IPS-NIHi11 (cell line): ENCODE measurements at regions not wholly inside any gene's neighbourhood (a gene's known extent, or its start where the extent isn't known, plus 50 kb on each side); places are given as distances from the start of the nearest gene placed in this dataset.

Experiments used
- DNase-seq: peaks from one replicate; pipeline ENCODE4 v3.0.0; 2012; ENCODE audit warnings: mixed read lengths, low spot score

DNA sequence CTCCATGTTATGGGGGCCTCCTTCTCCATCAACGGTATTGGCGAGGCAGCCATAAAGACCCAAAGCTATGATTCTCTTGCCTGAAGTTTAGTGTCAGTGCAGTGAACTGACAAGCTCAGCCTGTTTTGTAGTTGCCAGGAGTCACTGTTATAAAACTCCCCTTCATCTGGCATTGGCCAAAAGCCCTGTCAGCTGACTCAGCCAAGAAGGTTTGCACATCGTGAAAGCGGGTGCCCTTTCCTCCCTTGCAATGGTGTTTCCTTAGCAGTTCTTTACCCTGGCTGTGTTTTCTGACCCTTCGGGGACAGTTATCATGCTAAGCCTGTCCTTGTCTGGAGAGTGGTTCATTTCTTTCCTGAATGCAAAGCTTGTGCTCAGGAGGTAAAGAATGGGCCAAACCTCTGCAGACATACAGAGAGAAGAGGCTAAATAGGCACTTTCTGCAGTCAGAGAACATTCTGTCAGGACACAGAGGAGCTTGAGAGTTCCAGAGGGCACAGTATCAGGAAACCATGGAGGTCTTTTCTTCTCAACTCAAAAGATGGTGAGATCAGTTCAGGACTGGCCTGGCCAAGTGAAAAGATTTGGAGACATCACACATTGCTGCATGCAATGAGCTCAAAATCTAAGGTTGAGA lies 414.2 kb downstream of the ZNF521 start:
- no peak for DNase-seq

DNA sequence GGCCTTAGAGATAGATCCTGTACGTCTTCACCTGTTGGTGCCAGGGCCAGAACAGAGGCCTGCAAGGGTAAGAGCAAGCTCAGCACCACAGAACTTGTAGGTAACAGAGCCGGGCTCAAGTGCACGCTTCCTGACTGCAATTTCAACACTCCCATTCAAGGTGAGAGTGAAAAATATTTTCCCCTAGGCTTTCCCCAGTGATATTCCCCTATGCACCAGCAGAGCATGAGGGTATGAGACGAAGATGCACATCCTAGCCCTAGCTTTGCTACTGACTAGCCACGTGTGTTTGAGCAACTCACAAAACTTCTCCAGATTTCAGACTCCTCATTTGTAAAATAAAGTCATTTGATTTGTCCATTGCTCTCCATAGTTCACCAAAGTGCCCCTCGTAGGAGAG lies 411.6 kb downstream of the ZNF521 start:
- no peak for DNase-seq

DNA sequence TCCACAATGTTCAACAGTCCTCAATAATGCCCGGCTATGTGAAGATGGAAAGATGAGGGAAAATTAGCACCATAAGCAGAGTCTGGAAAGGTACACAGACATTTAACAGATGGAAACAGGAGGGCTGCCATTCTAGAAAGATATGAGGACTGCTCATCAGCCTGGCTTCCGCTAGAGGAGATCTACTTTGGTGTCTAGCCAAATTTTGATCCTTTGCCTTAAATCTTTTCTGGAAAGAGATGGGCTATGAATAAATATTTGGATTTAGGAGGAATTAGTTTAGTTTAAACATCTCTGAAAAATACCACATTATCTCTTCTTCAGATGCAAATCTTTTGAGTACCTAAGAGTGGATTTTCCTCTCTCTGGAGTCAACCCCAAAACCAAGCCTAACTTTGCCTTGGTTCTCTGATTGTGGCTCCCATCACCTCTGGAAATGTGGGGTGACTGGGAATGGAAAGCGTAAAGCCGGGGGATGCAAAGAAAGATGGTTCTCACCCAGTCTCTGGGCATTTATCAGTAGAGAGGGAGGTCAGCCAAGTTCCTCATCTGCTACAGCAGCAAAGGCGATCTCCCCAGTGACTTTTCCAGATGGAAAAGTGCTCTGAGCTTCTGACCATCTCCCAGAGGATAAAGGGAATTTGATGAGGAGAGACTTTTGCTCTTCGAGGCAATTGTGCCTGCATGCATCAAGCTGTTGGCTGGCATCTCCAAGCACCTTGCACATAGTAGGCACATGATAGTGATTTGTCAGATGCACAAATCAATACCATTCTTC lies 410.6 kb downstream of the ZNF521 start:
- no peak for DNase-seq

DNA sequence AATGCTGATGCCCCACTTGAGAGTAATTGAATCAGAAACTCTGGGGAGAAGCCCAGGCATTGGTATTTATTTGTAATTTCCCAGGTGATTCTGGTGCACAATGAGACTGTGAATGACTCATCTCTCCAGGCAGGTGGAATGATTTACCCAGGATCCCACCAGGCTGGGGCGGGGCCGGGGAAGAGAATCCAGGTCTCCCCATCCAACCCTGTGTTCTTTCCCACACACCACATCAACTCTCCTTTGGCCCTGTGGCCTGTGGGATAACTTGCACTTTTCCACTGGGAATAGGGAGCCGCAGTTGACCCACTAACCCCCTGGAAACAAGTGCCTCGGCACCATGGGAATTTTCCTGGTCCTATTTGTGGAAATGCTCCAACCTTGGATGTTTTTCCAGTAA lies 409.8 kb downstream of the ZNF521 start:
- DNase-seq: no peak

DNA sequence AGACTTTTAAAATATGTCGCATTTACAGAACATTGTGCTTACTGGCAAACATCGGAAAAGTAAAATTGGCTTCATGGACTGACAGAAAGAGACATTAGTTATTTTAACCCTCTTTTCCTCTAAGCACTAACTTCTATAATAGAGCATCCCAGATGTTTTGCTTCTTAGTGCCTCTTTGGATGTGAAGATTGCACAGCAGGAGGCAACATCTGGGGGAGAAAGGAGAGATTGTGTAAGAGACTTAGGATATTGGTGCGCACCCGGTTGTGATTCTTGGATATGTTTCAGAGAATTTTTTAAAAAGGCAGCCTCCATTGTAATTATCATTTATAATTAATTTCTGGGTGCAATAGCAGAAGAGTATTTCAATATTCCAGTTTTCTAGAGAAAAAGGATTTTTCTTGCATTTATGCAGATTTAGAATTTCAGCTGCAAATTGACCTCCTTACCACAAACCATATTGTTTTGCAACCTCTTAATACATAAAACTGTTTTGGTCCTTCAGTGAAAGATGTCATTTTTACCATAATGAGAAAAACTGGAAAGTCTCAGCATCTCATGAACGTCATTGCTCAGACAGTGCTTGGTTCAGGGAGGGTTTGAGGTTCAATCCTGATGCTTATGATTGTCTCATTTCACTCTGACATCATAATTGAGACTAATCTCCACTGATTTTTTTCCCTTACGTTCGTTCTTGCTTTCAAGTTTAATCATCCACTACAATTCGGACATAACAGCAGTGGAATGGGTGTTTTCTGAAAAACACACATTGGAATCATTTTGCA lies 404.3 kb downstream of the ZNF521 start:
- DNase-seq: no peak

DNA sequence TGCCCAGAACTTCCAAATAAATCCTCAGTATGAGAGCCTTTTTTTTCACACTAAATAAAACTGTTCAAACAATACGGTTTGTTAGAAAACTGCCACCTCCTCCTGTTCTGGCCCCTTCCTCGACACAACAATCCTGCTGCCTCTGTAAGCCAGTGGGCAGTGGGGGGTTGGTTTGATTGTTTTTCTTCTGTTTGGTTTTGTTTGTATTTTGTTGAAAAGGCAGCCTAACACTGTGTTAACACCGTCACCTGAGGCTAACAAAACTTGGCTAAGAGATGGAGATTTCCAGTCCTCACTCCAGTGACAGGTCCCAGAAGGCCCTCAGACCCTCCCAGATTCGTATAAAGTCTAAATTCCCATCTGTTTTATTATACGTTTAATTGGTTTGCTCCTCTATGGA lies 402.1 kb downstream of the ZNF521 start:
- DNase-seq: peak; percentile 38

DNA sequence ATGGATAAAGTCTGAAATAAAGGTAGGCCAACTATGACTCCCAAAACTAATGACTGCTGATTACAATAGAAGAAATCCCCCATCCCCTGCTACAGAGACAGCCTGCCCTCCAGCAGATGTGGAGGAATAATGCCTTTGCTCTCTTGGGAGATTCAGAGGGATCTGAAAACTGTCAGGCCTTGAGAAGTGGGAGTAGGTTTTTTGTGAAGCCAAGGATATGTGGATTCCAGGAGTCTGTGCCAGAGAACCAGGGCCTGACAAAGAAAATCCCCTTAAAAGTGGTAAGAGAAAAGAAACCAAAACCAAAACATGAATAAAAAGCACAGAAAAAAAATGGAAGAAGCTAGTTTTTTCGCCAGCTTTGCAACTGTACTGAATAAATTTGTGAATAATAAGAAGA lies 397.6 kb downstream of the ZNF521 start:
- no peak for DNase-seq

DNA sequence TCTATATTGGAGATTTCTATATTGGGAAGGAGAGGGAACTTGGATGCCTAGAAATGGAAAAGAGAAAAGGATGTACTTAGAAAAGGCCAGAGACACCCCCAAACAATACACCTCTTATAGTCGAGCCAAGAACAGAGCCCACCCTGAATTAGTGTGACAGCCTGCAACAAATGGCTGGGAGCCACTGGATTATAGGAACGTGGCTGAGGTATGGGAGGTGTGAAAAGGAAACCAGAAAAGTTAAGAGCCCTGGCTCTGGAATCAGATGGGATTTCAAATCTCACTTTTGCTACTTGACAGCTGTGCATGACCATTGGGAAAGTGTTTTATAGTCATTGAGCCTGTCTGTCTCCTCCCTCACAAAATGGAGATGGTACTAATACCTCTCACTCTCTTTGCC lies 394.0 kb downstream of the ZNF521 start:
- DNase-seq: no peak

DNA sequence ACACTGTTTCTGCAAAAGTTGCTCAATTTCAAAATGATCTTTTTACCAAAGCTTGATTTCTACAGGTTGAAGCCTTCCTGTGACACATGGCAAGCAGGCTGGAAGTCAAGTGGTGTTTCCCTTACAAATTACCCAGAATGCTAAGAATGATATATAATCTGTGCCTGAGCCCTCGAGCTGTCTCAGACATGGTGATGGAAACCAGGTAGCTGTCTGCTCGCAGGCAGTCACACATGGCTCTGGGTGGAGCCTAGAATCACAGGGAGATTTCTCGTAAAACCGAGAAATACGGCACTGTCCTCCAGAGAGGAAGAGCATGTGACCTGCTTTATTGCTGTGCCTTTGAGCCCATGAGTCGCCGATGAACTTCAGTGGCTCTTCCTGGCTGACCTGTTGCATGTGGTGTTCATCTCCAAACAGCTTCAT lies 392.9 kb downstream of the ZNF521 start:
- no peak for DNase-seq

DNA sequence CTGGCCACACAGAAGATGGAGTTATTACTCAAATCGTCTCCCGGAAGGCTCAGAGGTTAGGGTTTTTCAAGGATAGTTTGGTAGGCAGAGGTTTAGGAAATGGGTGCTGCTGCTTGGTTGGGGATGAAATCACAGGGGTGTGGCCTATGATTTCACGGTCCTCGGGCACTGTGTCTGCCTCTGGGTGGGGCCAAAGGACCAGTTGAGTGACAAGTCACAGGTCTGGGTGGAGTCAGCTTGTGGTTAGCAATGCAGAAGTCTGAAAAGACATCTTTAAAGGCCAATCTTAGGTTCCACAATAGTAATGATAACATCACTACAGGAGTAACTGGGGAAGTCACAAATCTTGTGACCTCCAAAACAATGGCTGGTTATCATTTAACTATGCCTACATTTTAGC lies 387.8 kb downstream of the ZNF521 start:
- peak; percentile 17 for DNase-seq

DNA sequence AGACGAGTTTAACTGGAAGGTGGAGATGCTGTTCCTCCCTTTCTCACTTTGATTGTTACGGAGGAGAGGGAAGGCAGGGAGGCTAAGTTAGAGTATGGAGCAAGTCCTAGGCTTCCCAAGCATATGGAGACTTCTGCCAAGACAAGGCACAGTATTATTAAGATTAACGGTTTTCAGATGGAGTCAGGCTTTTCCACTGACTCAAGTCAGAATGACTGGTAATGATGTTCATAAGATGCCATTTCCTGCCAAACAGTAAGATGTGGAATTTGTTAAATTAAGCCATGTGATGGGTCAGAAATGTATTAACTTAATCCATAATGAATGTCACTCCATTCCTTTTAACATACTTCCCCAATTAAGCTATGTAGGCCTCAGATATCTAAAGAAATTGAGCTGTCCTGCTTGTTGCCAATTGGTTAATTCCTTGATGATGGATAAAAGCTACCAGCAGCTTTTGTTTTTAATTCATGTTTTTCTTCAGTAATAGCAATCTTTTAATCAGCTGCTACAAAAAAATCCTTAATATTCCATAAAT lies 383.7 kb downstream of the ZNF521 start:
- no peak for DNase-seq

DNA sequence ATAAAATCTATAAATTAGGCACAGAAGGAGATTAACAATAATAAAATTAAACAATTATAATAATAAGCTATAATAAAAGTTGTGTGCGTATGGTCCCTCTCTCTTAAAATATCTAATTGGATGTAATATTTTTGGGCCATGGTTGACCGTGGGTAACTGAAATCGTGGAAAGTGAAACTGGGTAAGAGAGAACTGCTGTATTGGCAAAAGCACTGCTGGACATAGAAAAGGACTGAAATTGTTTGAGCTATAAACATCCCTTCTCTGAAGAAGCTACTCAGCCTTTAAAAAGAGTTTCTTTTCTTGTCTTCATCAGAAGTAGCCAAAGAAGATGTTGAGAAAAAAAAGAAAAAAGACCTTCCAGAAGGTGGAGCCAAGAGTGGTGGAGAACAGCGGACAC lies 379.4 kb downstream of the ZNF521 start:
- DNase-seq: no peak

DNA sequence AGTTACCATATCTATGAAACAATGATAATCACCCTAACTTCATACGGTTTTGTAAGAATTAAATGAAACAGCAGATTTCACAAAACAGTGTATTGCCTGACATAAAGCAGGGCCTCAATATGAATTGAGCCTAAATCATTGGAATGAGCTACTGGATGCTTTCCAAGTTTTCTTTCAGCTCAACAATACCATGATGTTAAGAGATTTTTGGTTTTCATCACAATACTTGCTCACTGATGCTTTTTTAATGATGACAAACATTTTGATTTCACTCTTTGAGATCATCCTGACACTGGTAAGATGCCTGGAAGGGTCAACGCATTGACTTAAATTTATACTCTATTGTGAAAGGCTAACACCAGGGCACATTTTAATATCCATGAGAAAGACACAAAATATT lies 377.5 kb downstream of the ZNF521 start:
- DNase-seq: no peak

DNA sequence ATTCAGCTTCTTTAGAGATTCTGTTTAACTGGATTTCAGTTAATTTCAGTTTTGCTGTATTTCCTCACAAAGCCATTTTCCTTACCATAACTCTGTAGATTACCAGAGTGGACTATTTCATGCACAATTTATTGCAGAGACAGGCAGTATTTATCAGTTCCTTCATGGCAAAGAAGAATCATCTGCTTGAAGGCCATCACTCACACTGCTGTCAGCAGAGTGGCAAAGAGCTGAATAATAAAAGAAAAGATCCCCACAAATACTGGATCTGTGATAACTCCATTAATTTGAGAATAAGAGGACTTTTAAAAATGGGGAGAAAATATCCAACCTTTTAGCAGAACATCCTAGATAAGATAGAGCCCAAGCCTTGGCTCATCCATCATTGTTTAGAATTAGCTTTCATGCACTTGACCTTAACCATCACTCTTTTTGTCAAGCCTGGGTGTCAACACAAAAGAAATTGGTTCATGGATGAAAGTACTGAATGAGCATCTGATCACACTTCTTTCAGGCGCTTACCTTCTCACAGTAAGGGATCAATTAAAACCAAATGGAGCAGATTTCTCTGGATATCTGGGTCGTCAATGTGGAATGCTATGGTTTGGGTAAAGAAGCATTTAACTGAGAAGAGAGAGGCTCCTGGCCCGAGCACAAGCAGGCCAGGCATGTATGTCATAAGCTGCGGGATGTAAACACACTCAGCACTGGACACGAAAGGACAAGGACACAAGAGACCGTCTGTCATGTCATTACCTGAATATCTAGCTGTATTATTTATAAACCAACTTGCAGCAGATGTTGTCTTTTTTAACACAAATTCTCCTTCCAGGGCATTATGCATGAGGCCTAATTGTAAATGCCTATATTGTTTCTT lies 376.2 kb downstream of the ZNF521 start:
- no peak for DNase-seq

DNA sequence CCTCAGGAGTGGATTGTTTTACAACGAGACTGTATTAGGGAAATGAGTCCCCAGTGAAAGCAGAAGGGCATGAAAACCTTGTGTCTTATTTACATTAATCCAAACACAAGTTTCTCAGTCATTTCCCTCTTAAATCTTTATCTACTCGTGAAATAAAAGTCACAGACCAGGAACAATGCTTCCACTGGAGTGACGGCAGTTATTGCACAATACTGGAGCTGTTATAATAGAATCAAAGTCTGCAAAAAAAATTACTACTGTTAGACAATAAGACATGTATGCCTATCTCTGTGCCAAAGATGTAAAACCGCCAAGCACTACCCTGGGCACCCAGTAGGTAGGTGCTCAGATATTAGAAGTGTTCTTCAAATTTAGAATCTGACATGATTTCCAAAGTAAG lies 375.5 kb downstream of the ZNF521 start:
- DNase-seq: no peak

DNA sequence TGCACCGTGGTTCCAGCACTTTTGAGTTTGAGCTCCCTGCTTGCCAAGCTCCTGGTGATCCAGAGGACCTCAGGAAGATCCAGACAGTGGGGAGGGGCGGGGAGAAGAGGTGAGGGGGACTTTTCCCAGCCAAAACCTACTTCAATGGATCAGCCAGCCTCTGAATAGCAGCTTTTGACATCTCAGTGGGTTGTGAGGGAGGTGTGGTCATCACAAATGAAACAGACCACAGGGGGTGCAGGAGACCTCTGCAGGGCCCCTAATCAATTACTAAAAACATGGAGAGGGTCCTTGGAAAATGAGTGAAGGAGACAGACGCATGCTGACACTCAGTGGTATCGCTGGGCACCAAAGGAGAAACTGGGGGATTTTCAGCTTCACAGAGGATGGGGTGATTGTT lies 372.7 kb downstream of the ZNF521 start:
- DNase-seq: no peak

DNA sequence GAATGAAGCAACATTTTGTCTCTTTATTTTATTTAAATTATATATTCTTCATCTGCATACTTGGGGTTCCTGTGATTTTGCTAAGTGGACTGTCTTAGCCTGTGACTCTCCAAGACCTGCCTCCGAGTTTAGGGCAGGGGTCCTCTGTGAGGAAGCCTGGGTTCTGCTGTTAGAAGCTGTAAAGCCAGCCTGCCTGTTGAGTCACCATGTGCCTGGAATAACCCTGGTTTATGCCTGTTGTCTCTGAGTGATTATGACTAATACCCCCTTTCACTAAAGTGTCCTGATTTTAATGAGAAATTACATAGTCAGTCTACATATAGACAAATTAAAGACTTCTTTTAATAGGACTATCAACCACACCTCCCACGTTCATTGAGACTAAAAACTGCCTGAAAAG lies 369.1 kb downstream of the ZNF521 start:
- no peak for DNase-seq

DNA sequence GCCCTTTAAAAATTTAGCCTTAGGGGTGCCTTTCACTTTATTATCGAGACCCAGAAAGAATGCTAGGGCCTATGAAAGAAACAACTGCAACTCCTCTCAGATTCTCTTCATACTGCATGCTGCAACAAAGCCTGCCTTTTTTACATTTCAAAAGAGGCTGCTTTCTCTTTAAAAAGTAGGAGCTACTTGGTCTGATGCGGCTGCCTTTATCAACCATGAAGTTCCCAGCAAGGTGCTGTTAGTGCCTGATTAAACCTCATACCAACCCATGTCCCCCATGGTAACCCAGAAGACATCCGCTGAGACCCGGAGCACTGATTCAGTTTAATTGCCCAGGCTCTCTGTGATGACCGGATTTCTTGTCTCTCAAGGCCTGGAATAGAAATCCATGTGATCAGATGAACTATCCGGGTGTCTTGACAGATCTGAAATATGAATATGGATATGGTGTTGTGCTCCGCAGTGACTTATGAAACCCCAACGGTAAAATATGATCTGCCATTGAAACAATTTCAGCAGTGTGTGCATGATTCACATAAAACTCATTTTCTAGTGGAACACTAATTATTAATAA lies 368.3 kb downstream of the ZNF521 start:
- DNase-seq: peak; percentile 19

DNA sequence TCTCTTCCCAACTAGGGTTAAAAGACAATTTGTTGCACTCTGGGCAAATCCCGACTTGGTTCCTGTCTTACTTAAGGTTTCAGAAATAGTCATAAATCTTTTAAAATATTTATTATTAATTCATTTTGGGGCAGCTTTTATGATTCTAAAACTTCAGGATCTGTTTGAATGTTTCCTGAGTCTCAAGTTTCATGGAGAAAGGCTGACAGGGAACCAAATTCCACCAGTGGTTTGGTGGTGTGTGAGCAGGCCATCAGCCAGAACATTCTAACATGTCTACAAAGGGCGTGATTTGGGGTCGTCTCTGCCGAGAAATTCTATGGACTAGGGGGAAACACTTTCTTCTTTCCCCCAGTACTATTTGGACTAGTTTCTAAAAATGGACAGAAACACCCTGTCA lies 366.4 kb downstream of the ZNF521 start:
- DNase-seq: no peak

DNA sequence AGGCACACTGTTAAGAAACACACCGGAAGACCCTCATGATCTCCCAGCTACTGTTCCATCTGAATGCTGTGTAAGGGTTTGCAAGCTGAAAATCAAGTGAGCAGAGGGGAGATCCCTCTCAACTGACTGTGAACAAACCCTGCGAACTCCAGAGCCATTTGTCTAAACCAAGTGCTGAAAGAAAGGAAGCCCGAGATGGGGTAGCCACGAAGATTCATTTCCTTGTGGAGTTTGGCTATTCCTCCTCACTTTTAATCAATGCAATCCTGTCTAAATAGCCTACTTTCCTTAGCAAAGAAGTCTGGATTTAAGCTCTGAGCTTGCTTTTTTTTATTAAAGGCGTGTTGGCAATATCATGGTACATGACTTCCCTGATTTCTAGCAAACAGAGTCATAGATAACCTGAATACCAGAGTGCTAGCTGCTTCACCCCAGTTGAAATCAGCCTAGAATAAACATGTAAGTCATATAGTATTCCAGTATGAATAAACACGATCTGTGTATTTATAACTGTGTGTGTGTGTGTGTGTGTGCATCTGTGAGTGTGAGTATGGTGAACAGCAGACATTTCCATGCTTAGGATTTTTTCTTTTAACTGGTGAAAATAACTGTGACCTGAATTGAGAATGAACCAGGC lies 365.2 kb downstream of the ZNF521 start:
- no peak for DNase-seq
